ENCODE measurements at regions not wholly inside any gene's neighbourhood (a gene's known extent, or its start where the extent isn't known, plus 50 kb on each side); places are given as distances from the start of the nearest gene placed in this dataset.

DNA sequence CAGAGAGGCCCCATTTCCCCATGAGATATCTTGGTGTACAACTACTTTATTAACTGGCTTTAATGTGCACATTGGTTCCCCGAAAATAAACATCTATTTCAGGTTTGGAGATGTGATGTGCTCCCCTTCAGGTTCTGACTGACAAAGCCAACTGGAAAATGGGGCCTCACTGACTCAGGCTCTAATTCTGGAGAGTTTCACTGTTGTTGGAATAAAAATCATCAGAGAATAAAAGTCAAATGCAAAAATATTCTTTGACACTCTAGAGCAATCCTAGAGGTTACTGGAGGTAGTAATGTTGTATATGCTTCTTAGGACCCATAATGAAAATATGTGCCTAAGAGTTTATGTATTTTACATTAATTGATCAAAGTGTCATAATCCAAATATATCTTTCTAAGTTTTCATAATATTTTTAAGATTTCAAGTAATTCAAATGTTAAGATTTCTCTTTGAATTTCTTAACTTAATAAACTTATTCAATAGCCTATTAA lies 189.9 kb upstream of the COL3A1 start:
- Histone ChIP-seq H3K4me2 (no peak overlapping the region), H3K4me3 (IDR thresholded peaks at IDR 0.05; ENCODE audit: insufficient read depth, low read depth, low read length) (no peak overlapping the region), H3K27ac (no peak overlapping the region), H3K4me1 (ENCODE audit: low read depth, poor library complexity, severe bottlenecking) (no peaks in the 10 kb centered on the region), H3K9ac (no peak overlapping the region), H3K79me2 (ENCODE audit: insufficient read depth, low read depth) (no peaks in the 10 kb centered on the region), H3K36me3 (ENCODE audit: insufficient read depth) (no peaks in the 10 kb centered on the region), H4K20me1 (ENCODE audit: insufficient read depth) (no peaks in the 10 kb centered on the region), H2AFZ (ENCODE audit: low read depth) (no peak overlapping the region), H3K27me3 (ENCODE audit: insufficient read depth, low read depth) (no peaks in the 10 kb centered on the region)
- TF ChIP-seq, protein P1, sequence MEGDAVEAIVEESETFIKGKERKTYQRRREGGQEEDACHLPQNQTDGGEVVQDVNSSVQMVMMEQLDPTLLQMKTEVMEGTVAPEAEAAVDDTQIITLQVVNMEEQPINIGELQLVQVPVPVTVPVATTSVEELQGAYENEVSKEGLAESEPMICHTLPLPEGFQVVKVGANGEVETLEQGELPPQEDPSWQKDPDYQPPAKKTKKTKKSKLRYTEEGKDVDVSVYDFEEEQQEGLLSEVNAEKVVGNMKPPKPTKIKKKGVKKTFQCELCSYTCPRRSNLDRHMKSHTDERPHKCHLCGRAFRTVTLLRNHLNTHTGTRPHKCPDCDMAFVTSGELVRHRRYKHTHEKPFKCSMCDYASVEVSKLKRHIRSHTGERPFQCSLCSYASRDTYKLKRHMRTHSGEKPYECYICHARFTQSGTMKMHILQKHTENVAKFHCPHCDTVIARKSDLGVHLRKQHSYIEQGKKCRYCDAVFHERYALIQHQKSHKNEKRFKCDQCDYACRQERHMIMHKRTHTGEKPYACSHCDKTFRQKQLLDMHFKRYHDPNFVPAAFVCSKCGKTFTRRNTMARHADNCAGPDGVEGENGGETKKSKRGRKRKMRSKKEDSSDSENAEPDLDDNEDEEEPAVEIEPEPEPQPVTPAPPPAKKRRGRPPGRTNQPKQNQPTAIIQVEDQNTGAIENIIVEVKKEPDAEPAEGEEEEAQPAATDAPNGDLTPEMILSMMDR (conservative IDR thresholded peaks at IDR 0.05; ENCODE audit: low read depth, low read length), result no peak

DNA sequence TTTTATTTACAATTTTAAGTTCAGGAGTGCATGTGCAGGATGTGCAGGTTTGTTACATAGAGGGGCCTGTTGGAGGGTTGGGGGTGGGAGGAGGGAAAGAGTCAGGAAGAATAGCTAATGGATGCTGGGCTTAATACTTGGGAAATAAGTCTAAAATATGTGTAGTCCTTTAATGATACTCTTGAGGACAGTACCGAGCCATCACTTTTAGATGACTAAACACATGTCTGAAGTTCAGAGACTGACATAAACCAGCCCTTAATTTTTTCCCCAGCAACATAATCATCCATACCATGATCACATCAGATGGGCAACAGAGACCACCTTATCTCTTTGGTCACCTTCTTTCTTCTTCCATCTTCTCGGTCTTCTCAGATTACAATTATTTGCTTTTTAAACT lies 189.1 kb upstream of the COL3A1 start:
- no peak overlapping the region for H2AFZ ChIP-seq (ENCODE audit: low read depth)
- H3K9ac ChIP-seq, result no peak overlapping the region
- TF ChIP-seq, protein P1 (conservative IDR thresholded peaks at IDR 0.05; ENCODE audit: low read depth, low read length), result no peak
- no peaks in the 10 kb centered on the region for H3K27me3 ChIP-seq (ENCODE audit: insufficient read depth, low read depth)
- H3K79me2 ChIP-seq (ENCODE audit: insufficient read depth, low read depth), result no peaks in the 10 kb centered on the region
- no peak overlapping the region for H3K27ac ChIP-seq
- no peak overlapping the region for H3K4me2 ChIP-seq
- H3K36me3 ChIP-seq (ENCODE audit: insufficient read depth), result no peaks in the 10 kb centered on the region
- no peaks in the 10 kb centered on the region for H4K20me1 ChIP-seq (ENCODE audit: insufficient read depth)
- no peaks in the 10 kb centered on the region for H3K4me1 ChIP-seq (ENCODE audit: low read depth, poor library complexity, severe bottlenecking)
- H3K4me3 ChIP-seq (IDR thresholded peaks at IDR 0.05; ENCODE audit: insufficient read depth, low read depth, low read length), result no peak overlapping the region

DNA sequence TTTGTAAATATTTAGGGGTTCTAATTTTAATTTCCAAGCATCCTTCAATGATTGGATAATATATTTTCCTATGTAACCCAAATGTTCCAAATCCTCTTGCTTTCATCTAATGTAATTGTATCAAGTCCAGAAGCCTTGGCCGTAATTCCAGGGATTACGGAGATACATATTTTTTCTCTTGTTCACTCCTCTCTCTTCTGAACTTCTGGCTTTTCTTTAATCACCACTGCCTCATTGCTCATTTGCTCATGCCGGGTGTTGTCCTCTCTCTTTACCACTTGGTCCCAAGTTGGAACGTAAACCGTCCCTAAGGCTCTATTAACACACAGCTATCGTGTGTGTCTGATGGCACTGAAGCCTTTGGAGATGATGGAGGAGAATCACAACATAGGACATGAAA lies 188.7 kb upstream of the COL3A1 start:
- Histone ChIP-seq H3K4me3 (IDR thresholded peaks at IDR 0.05; ENCODE audit: insufficient read depth, low read depth, low read length) (no peak overlapping the region), H2AFZ (ENCODE audit: low read depth) (no peak overlapping the region), H3K4me2 (no peak overlapping the region), H3K79me2 (ENCODE audit: insufficient read depth, low read depth) (no peaks in the 10 kb centered on the region), H3K4me1 (ENCODE audit: low read depth, poor library complexity, severe bottlenecking) (no peaks in the 10 kb centered on the region), H3K9ac (no peak overlapping the region), H3K36me3 (ENCODE audit: insufficient read depth) (no peaks in the 10 kb centered on the region), H4K20me1 (ENCODE audit: insufficient read depth) (no peaks in the 10 kb centered on the region), H3K27me3 (ENCODE audit: insufficient read depth, low read depth) (no peaks in the 10 kb centered on the region), H3K27ac (no peak overlapping the region)
- TF ChIP-seq, protein P1 (conservative IDR thresholded peaks at IDR 0.05; ENCODE audit: low read depth, low read length), result no peak

DNA sequence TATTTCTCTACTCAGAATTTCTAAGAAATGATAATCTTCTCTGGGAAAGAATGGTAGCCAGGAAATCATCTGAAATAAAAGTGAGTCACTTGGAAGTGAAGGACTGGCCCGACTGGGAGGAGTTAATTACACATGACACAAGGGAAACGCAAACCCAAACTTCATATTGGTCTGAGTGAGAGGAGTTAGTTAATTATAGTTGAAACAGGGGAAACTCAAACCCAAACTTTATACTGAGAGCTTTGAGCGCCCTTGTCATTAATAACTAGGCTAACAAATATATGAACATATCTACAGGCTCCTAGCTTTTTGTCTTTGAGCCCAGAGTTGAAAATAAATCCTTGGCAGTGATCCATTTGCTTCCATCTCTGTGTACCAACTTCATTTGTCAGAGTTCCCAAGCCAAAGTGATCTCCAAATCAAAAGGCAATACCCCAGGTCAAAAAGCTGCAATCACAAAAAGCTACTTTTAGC lies 187.8 kb upstream of the COL3A1 start:
- Histone ChIP-seq H3K27ac (no peak overlapping the region), H2AFZ (ENCODE audit: low read depth) (no peak overlapping the region)

More for the DNA sequence above, 187.8 kb upstream of the COL3A1 start:
- Histone ChIP-seq H3K9ac (no peak overlapping the region), H3K27me3 (ENCODE audit: insufficient read depth, low read depth) (no peaks in the 10 kb centered on the region), H3K4me2 (no peak overlapping the region), H3K79me2 (ENCODE audit: insufficient read depth, low read depth) (no peaks in the 10 kb centered on the region), H4K20me1 (ENCODE audit: insufficient read depth) (no peaks in the 10 kb centered on the region), H3K4me1 (ENCODE audit: low read depth, poor library complexity, severe bottlenecking) (no peaks in the 10 kb centered on the region), H3K36me3 (ENCODE audit: insufficient read depth) (no peaks in the 10 kb centered on the region), H3K4me3 (IDR thresholded peaks at IDR 0.05; ENCODE audit: insufficient read depth, low read depth, low read length) (no peak overlapping the region)
- TF ChIP-seq, protein P1 (conservative IDR thresholded peaks at IDR 0.05; ENCODE audit: low read depth, low read length), result no peak

Data from KMS-11 (cell line).